GM12873 (cell line): ENCODE measurements at regions not wholly inside any gene's neighbourhood (a gene's known extent, or its start where the extent isn't known, plus 50 kb on each side); places are given as distances from the start of the nearest gene placed in this dataset.

ENCODE experiments used
- TF ChIP-seq, protein P1 (sequence below): IDR thresholded peaks from 2 replicates; pipeline ENCODE4 v1.5.1; 2012; ENCODE audit warnings: low read depth, mild to moderate bottlenecking, moderate library complexity, low read length, control low read depth; ENCODE audit not compliant: insufficient read depth; ENCODE audit errors: missing control alignments

DNA sequence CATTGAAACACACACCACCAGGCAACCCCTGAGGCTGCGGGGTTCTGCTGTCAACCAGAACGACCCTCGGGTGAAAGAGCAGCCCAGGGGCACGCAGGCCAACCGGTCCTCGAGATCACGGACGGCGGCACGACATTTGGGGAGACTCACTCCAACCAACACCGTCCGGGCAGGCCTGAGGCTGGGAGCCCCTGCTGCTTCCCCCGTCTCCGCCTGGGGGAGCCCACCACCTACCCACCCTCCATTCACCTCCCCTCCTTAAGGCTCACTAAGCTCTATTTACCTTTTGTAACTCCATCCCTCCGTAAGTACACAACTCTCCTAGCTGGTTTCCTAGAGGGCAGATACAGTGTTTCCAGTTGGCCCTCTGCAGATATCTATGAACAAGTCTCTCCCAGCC is 971.3 kb upstream of the DEFB115 start:
- TF ChIP-seq, protein P1, sequence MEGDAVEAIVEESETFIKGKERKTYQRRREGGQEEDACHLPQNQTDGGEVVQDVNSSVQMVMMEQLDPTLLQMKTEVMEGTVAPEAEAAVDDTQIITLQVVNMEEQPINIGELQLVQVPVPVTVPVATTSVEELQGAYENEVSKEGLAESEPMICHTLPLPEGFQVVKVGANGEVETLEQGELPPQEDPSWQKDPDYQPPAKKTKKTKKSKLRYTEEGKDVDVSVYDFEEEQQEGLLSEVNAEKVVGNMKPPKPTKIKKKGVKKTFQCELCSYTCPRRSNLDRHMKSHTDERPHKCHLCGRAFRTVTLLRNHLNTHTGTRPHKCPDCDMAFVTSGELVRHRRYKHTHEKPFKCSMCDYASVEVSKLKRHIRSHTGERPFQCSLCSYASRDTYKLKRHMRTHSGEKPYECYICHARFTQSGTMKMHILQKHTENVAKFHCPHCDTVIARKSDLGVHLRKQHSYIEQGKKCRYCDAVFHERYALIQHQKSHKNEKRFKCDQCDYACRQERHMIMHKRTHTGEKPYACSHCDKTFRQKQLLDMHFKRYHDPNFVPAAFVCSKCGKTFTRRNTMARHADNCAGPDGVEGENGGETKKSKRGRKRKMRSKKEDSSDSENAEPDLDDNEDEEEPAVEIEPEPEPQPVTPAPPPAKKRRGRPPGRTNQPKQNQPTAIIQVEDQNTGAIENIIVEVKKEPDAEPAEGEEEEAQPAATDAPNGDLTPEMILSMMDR: peak; percentile 26

- TF ChIP-seq, protein P1: no peak
Observed at GRCh38 chr20:30288346-30288745, 969.1 kb upstream of the DEFB115 start.

DNA sequence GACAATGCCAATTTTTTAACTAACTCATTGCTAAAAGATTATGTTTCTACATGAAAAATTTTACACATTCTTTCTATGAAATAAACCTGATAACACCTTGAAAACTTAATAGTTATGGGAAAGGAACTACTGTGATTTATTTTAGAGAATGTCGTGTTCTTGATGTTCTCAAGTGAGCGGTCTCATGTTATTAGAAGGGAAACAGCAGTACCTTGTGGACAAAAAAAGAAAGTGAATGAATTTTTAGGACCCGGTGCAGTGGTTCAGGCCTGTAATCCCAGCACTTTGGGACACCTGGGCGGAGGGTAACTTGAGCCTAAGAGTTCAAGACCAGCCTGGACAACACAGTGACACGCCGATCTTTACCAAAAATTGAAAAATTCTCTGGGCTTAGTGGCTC is 908.5 kb upstream of the DEFB115 start:
- TF ChIP-seq, protein P1: peak; percentile 2

DNA sequence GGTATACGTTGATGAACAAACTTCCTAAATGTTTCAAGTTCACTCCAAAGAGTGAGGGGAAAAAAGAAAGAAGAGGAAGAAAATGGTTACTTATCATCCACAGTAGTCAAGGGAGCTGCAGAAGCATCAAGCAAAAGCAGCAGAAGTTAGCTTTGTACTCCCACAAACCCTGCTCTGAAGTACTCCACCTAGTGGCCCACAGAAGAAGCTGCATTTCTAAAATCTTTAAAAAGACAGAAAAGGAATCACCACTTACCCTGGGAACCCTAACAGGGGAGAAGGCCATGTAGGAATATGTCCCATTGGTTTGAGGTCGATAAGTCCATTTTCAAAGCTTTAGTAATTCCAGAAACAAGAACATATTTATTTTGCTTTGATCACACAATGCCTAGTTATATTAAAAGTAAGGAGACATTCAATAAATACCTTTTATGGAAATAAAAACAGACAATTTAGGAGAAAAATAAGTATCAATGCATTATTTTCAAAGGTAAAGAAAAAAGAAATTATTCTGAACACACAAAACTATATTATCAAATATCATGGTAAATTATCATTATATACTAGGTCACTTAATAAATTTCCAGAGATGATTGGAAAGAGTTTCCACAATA is 900.5 kb upstream of the DEFB115 start:
- TF ChIP-seq, protein P1: peak; percentile 47

GRCh38 chr20:30376767-30377658 is 880.5 kb upstream of the DEFB115 start:
- TF ChIP-seq, protein P1: peak; percentile 55

DNA sequence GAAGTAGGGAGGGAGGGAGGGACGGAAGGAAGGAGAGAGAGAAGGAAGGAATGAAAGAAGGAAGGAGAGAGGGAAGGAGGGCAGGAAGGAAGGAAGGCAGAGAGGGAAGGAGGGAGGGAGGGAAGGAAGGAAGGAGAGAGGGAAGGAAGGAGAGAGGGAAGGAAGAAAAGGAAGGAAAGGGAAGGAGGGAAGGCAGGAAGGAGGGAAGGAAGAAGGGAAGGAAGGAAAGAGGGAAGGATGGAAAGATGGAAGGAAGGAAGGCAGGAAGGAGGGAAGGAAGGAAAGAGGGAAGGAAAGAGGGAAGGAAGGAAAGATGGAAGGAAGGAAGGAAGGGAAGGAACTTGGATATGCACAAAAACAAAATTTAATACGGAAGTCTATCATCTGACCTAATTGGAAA is 844.5 kb upstream of the DEFB115 start:
- TF ChIP-seq, protein P1: no peak

- TF ChIP-seq, protein P1: no peak
Observed at GRCh38 chr20:30419466-30419865, 838.0 kb upstream of the DEFB115 start.
